DND-41 (cell line): ENCODE measurements at regions not wholly inside any gene's neighbourhood (a gene's known extent, or its start where the extent isn't known, plus 50 kb on each side); places are given as distances from the start of the nearest gene placed in this dataset.

Experiments
- ATAC-seq: fragments of 200-7000 bp; cut with Tn5 transposase; 3 replicates; pipeline ENCODE4 v1.9.1; 2021; ENCODE audit warnings: low read depth; ENCODE audit not compliant: insufficient read depth
- DNase-seq: peaks from one replicate; pipeline ENCODE4 v3.0.0-alpha.2; 2020
- H2AFZ ChIP-seq: 2 replicates; pipeline ENCODE4 v1.6.0; 2012; ENCODE audit warnings: low read depth, low read length
- H3K27ac ChIP-seq: 2 replicates; pipeline ENCODE4 v1.5.1; 2012; ENCODE audit warnings: low read length, inconsistent platforms
- H3K27me3 ChIP-seq: fragments of 200-600 bp; sonication (generic); 2 replicates; pipeline ENCODE4 v1.6.0; 2012; ENCODE audit warnings: low read length, mild to moderate bottlenecking, inconsistent platforms; ENCODE audit not compliant: insufficient read depth, poor library complexity
- H3K36me3 ChIP-seq: 2 replicates; pipeline ENCODE4 v1.5.1; 2012; ENCODE audit warnings: low read length, inconsistent platforms; ENCODE audit not compliant: insufficient read depth
- H3K4me1 ChIP-seq: 2 replicates; pipeline ENCODE4 v1.5.1; 2012; ENCODE audit warnings: mild to moderate bottlenecking, low read length; ENCODE audit not compliant: insufficient read depth
- H3K4me2 ChIP-seq: 2 replicates; pipeline ENCODE4 v1.6.0; 2012; ENCODE audit warnings: mild to moderate bottlenecking, moderate library complexity, low read length, inconsistent platforms; ENCODE audit not compliant: insufficient read depth
- H3K4me3 ChIP-seq, 2 experiments: fragments of 200-600 bp in 1 of 2; shearing (Covaris generic) in 1 of 2; 2 replicates each; pipeline ENCODE4 v1.5.1; 2012 to 2016; ENCODE audit warnings: inconsistent platforms in 2 of 2, low read length in 2 of 2, mild to moderate bottlenecking in 2 of 2, low read depth in 1 of 2, moderate library complexity in 1 of 2
- H3K79me2 ChIP-seq: 2 replicates; pipeline ENCODE4 v1.6.0; 2012; ENCODE audit warnings: low read length, inconsistent platforms; ENCODE audit not compliant: insufficient read depth
- H3K9ac ChIP-seq: 2 replicates; pipeline ENCODE4 v1.6.0; 2012; ENCODE audit warnings: low read depth, mild to moderate bottlenecking, inconsistent platforms, low read length, moderate library complexity
- H3K9me3 ChIP-seq: 2 replicates; pipeline ENCODE4 v1.5.1; 2012; ENCODE audit warnings: low read length, moderate library complexity, mild to moderate bottlenecking, inconsistent platforms; ENCODE audit not compliant: insufficient read depth, severe bottlenecking
- H4K20me1 ChIP-seq: 2 replicates; pipeline ENCODE4 v1.6.0; 2012; ENCODE audit warnings: low read length; ENCODE audit not compliant: insufficient read depth
- EZH2 ChIP-seq: IDR thresholded peaks from 3 replicates; pipeline ENCODE4 v1.6.1; 2012; ENCODE audit warnings: borderline replicate concordance, low read depth, mild to moderate bottlenecking, moderate library complexity, low read length, inconsistent platforms; ENCODE audit not compliant: severe bottlenecking
- TF ChIP-seq, protein P1 (sequence below): IDR thresholded peaks from 2 replicates; pipeline ENCODE4 v1.5.1; 2012; ENCODE audit warnings: borderline replicate concordance, low read length, moderate library complexity, mild to moderate bottlenecking; ENCODE audit not compliant: poor library complexity, severe bottlenecking; ENCODE audit errors: extremely low read depth

DNA sequence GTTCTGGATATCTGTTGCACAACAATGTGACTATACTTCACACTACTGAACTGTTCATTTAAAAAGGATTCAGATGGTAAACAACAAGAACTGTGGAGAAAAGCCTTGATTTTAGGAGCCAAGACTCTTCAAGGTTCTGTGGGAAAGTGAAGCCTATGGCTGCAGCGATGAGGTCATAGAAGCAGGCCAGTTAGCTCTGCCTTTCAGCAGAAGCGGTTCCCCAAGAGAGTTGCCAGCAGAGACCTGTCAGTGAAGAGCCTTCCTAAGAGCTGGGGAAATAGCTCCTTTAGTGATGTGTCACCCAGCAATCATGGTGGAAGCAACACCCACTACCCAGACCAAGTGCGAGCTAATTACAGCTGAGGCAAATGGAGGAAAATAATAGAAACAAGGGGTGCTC is 346.5 kb upstream of the ETAA1 start:
- H3K9ac ChIP-seq: no peak overlapping the region
- TF ChIP-seq, protein P1, sequence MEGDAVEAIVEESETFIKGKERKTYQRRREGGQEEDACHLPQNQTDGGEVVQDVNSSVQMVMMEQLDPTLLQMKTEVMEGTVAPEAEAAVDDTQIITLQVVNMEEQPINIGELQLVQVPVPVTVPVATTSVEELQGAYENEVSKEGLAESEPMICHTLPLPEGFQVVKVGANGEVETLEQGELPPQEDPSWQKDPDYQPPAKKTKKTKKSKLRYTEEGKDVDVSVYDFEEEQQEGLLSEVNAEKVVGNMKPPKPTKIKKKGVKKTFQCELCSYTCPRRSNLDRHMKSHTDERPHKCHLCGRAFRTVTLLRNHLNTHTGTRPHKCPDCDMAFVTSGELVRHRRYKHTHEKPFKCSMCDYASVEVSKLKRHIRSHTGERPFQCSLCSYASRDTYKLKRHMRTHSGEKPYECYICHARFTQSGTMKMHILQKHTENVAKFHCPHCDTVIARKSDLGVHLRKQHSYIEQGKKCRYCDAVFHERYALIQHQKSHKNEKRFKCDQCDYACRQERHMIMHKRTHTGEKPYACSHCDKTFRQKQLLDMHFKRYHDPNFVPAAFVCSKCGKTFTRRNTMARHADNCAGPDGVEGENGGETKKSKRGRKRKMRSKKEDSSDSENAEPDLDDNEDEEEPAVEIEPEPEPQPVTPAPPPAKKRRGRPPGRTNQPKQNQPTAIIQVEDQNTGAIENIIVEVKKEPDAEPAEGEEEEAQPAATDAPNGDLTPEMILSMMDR: no peak
- TF ChIP-seq EZH2: no peak
- no peak overlapping the region for H3K4me3 ChIP-seq
- H4K20me1 ChIP-seq: no peaks in the 10 kb centered on the region
- H3K4me1 ChIP-seq: no peaks in the 10 kb centered on the region
- no peak overlapping the region for H3K27ac ChIP-seq
- H3K27me3 ChIP-seq: no peaks in the 10 kb centered on the region
- H3K9me3 ChIP-seq: no peaks in the 10 kb centered on the region
- no peak for DNase-seq
- H3K79me2 ChIP-seq: no peaks in the 10 kb centered on the region
- no peak for ATAC-seq
- no peaks in the 10 kb centered on the region for H3K36me3 ChIP-seq
- no peak overlapping the region for H2AFZ ChIP-seq
- H3K4me2 ChIP-seq: no peak overlapping the region

DNA sequence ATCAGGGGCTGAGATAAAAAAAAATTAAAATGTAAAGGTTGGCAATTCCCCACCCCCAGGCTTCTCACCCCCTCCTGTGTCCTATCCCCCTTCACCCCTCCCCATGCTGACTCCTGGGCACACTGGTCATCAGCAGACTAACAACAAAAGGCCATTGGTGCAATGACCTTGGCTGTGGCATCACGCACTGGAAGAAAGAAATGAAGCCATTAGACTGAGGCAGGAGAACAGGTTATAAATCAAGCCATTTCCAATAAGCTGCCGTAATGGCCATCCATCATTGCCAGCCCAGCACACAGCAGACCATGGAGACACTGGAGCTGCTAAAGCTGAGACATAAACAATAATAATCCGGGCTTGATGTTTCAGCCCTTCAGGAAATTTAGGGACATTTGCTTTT is 342.4 kb upstream of the ETAA1 start:
- Histone ChIP-seq H3K4me2 (no peak overlapping the region), H3K4me3 (no peak overlapping the region), H3K79me2 (no peaks in the 10 kb centered on the region), H4K20me1 (no peaks in the 10 kb centered on the region), H3K9ac (no peak overlapping the region), H3K36me3 (no peaks in the 10 kb centered on the region), H3K27me3 (no peaks in the 10 kb centered on the region), H3K4me1 (no peaks in the 10 kb centered on the region), H3K9me3 (no peaks in the 10 kb centered on the region), H2AFZ (no peak overlapping the region), H3K27ac (no peak overlapping the region)
- no peak for ATAC-seq
- TF ChIP-seq, protein P1: no peak
- no peak for TF ChIP-seq EZH2
- no peak for DNase-seq

DNA sequence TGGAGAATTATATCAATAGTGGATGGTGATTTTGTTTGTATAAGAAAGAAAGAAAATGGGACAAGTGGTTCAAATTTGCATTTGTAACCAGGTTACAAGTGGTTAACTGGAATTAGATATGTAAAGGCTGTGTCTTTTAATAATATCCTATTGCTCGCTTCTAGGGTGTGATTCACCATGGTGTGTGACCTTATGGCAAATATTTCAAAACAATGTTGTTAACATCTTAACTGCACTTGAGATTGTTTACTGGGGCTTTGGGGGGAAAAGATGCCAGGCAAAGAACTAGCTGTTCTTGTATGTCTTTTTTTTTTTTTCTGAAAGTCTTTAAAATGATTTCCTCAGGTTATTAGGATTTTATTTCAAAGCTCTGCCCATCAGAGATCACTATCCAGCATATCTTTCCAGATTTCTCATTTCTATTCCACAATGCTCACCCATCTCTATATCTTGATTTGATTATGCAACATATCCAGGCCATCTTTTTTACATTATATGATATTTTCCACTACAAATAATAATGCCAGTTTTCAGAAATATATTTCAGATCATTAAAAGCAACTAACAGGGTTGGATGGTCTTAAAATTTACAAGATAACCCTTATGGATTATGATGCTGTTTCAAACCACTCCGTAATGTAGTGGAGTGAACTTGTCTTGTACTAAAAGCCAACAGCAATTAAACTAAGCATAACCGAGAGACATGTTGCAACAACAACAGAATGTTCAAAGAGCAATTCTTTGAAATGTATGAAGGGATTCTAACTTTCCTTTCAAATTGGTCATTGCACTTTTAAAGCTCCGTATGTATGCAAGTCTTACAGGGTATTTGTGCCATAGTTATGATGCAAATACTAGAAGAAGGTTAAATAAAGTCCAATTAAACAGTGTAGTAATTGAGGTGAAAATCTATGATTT is 341.5 kb upstream of the ETAA1 start:
- no peak for TF ChIP-seq EZH2
- TF ChIP-seq, protein P1: no peak
- no peaks in the 10 kb centered on the region for H3K79me2 ChIP-seq
- H3K4me3 ChIP-seq: no peak overlapping the region
- no peak overlapping the region for H3K4me2 ChIP-seq
- no peaks in the 10 kb centered on the region for H3K4me1 ChIP-seq
- H3K9ac ChIP-seq: no peak overlapping the region
- no peaks in the 10 kb centered on the region for H3K36me3 ChIP-seq
- H3K9me3 ChIP-seq: no peaks in the 10 kb centered on the region
- DNase-seq: no peak
- no peaks in the 10 kb centered on the region for H3K27me3 ChIP-seq
- no peak overlapping the region for H2AFZ ChIP-seq
- no peaks in the 10 kb centered on the region for H4K20me1 ChIP-seq
- ATAC-seq: no peak
- H3K27ac ChIP-seq: no peak overlapping the region
